GM13977 (cell line): ENCODE measurements at regions not wholly inside any gene's neighbourhood (a gene's known extent, or its start where the extent isn't known, plus 50 kb on each side); places are given as distances from the start of the nearest gene placed in this dataset.

Experiments
- DNase-seq: peaks from one replicate; pipeline ENCODE4 v3.0.0; 2012; ENCODE audit warnings: low spot score
- in situ Hi-C: fragments of 300-500 bp; cut with MboI; formaldehyde crosslinking; loops from one replicate; pipeline ENCODE4 v1.12.0; 2022; ENCODE audit warnings: low sequenced_read_pairs, low pct_unique_long_range_greater_than_20kb, mixed read lengths, inconsistent platforms; ENCODE audit not compliant: unreplicated experiment
- TF ChIP-seq, protein P1 (sequence below): IDR thresholded peaks from 2 replicates; pipeline ENCODE4 v1.5.1; 2012; ENCODE audit warnings: mild to moderate bottlenecking, control low read depth; ENCODE audit not compliant: insufficient read depth; ENCODE audit errors: extremely low read depth, missing control alignments

DNA sequence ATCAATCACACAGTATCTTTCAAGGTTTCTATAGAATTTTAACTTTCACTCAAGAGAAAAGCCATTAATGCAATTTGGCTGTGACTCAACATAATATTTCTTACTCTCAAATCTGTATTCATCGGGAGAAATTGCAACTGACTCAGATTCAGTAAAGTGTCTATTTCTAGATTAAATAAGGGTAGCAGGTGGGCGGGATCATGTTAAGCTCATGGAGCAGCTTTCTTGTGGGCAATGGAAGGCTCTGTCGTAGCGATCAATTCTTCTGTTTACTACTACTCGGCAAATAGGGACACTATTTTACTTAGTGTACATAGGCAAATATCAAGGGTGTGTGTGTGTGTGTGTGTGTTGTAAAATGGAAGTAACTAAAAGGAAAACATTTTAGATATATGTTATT, 423.6 kb upstream of the NEGR1 start:
- in situ Hi-C loops: no loop called here
- TF ChIP-seq, protein P1, sequence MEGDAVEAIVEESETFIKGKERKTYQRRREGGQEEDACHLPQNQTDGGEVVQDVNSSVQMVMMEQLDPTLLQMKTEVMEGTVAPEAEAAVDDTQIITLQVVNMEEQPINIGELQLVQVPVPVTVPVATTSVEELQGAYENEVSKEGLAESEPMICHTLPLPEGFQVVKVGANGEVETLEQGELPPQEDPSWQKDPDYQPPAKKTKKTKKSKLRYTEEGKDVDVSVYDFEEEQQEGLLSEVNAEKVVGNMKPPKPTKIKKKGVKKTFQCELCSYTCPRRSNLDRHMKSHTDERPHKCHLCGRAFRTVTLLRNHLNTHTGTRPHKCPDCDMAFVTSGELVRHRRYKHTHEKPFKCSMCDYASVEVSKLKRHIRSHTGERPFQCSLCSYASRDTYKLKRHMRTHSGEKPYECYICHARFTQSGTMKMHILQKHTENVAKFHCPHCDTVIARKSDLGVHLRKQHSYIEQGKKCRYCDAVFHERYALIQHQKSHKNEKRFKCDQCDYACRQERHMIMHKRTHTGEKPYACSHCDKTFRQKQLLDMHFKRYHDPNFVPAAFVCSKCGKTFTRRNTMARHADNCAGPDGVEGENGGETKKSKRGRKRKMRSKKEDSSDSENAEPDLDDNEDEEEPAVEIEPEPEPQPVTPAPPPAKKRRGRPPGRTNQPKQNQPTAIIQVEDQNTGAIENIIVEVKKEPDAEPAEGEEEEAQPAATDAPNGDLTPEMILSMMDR: no peak
- no peak for DNase-seq

DNA sequence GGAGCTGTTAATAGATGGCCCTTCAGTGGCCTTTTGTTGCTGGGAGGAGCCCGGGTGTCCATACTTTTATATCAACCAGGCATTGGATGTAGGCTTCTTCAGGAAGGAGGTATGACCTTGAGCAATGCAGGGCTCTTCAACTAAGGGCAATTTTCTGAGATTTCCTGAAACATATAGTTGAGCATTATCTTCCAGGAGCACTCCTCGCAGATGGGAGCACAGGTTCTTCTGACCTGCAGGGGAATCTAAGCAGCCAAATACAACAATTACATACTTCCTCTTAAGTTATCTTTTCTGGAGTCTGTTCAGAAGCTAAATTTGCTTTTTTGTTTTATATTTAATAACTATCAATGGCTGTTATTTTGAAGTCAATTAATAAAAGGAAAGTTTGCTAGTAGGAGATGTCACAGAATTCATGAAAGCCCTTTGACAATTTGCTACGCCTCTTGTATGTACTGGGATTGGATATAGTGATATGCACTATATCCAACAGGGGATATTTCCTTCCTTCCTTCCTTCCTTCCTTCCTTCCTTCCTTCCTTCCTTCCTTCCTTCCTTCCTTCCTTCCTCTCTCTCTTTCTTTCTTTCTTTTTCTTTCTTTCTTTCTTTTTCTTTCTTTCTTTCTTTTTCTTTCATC, 422.6 kb upstream of the NEGR1 start:
- TF ChIP-seq, protein P1: no peak
- in situ Hi-C loops: no loop called here

DNA sequence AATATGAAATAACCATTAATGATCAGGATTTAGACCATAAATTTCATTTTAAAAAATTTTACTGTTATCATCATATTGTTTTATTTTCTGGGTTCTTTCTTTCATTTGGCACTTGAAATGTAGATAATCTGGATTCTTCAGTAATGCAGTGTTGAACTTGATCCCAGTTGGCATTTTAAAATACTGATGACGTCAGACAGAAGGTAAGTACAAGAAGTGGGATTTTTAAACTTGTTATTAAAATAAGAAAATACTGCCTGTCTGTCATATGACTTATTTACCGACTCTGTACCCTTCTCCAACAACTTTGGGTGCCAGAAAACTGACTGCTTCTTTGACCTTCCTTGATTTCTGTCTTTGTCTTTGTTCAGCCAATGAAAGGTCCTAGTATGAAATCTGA, 415.1 kb upstream of the NEGR1 start:
- TF ChIP-seq, protein P1: no peak
- in situ Hi-C loops: no loop called here
- no peak for DNase-seq

More for the DNA sequence above, 422.6 kb upstream of the NEGR1 start:
- no peak for DNase-seq

DNA sequence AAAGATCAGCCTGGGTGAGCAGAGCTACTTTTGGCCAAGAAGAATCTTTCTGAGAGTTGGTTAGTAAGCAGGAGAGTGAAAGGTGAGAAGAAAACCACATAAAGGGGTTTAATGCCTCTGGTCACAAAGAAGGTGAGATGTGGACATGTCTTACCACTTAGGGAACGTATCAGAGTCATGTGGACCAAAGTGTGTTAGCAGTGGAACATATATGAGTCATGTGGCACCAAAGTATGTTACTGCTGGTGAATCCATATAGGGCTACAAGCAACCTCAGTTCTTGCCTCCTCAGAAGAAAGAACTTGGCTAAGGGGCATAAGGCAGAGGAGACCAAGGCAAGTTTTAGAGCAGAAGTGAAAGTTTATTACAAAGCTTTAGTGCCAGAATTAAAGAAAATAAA, 411.6 kb upstream of the NEGR1 start:
- in situ Hi-C loops: no loop called here
- TF ChIP-seq, protein P1: no peak

DNA sequence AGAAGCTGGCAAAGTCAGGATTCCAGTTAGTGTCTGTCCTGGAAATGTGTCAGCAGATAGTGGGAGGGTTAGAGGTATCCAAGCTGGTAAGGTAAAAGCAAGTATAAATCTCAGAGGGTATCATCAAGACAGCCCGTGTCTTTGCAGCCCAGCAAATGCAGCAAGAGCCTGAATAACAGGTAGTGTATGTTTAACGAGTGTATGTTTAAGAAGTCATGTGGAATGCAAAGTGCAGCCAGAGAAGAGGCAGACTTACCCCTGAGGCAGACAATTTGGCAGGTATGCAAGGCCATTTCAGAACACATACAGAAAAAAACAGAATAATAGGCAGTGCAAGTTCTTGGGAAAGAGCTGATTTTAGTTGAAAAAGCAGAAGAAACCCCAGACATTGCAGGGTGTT, 411.0 kb upstream of the NEGR1 start:
- no peak for DNase-seq
- in situ Hi-C loops: no loop called here
- TF ChIP-seq, protein P1: no peak

More for the DNA sequence above, 411.6 kb upstream of the NEGR1 start:
- DNase-seq: no peak

DNA sequence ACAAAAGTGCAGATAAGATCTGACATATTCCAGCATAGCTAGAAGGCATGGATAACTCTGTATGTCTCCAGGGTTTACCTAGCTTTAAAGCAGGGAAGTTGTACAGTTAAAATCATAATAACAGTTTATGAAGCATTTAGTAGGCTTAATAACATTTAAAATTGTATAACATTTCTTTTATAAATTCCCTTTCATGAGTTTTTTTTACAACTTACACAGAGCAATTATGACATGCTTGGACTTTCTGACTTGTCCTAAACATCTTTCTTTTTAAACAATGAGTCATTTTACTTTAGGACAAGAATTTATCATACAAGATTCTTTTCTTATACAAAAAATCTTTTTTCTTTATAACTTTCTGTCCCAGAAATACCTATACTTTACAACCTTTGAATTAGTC, 408.5 kb upstream of the NEGR1 start:
- in situ Hi-C loops: no loop called here
- DNase-seq: no peak

More for the DNA sequence above, 408.5 kb upstream of the NEGR1 start:
- TF ChIP-seq, protein P1: no peak
